ENCODE measurements at regions not wholly inside any gene's neighbourhood (a gene's known extent, or its start where the extent isn't known, plus 50 kb on each side); places are given as distances from the start of the nearest gene placed in this dataset.
"Not testable (repeated sequence)": the region's sequence is repeated elsewhere in the genome, so short reads cannot be mapped to it uniquely, and the experiment has no call there.

DNA sequence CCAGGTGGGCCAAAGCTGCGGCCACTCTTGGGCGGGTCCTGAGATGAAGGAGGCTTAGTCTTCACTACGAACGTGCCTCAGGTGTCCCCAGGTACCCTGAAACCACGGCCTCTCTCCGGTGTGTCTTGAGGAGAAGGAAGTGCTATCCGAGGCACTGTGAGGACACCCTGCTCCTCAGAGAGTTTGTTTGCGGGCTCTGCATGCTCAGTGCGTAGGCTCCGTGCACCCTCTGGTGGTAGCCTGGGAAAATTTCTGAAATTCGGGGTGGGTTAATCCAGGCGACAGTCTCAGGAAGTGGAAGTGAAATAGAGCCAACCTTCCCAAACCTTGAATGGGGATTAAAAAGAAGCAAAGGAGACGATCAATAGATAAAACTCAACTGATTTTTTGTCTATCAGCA, 150.5 kb downstream of the CDY2B start:
- H3K4me3 Mint-ChIP-seq; H3K9me3 Mint-ChIP-seq (ENCODE audit: low read depth); ATAC-seq; H3K27ac Mint-ChIP-seq; DNase-seq; POLR2A ChIA-PET; H3K4me1 Mint-ChIP-seq; H3K27me3 Mint-ChIP-seq; CTCF ChIA-PET; intact Hi-C loops (cut with DNase I, micrococcal nuclease); H3K36me3 Mint-ChIP-seq (ENCODE audit: low read depth): not testable (repeated sequence)

DNA sequence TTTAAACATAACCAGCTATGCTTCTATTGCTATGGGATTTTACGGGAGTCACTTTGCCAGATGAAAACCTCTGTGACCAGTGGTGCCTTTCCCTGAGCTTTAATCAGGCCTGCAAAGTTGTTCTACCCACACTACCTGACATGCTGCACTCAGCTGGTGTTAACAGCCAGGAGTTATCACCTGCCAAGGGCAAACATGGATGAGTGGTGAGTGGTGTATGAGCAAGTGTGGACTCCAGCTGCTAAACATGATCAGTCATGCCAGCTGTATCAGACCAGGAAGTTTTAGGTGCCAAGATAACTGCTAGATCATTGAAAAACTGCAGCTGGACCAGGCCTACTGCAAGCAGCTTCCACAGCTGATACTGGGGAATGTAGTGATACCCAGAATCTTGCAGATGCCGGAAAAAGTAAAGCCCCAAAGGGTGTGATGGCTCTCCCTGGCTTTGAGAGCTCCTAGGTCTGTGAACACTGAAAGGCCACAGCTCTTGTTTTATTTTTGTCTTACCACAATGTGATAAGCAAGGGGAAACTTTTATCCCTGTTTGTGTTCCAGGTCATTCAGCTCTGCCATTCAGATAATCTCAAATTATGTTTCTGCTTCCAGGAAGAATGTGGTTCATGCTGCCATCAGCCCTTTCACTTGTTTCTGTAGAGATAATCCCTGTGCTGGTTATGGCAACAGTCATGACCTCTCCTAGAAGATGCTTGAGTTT, 163.5 kb downstream of the CDY2B start:
- intact Hi-C loops (cut with DNase I, micrococcal nuclease); POLR2A ChIA-PET; H3K9me3 Mint-ChIP-seq (ENCODE audit: low read depth); H3K4me3 Mint-ChIP-seq; ATAC-seq; H3K27me3 Mint-ChIP-seq; H3K36me3 Mint-ChIP-seq (ENCODE audit: low read depth); H3K4me1 Mint-ChIP-seq; H3K27ac Mint-ChIP-seq; DNase-seq; CTCF ChIA-PET: not testable (repeated sequence)

DNA sequence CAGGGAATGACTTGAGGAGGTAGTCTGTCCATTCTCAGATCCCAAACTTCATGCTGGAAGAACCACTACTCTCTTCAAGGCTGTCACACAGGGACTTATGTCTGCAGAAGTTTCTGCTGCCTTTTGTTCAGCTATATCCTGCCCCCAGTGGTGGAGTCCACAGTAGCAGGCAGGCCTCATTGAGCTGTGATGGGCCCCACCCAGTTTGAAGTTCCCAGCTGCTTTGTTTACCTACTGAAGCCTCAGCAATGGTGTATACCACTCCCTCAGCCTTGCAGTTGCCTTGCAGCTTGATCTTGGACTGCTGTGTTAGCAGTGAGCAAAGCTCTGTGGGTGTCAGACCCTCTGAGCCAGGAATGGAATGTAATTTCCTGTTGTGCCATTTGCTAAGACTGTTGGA, 212.0 kb downstream of the CDY2B start:
- H3K4me3 Mint-ChIP-seq; POLR2A ChIA-PET; DNase-seq; CTCF ChIA-PET; H3K36me3 Mint-ChIP-seq (ENCODE audit: low read depth); ATAC-seq; intact Hi-C loops (cut with DNase I, micrococcal nuclease); H3K27me3 Mint-ChIP-seq; H3K4me1 Mint-ChIP-seq; H3K27ac Mint-ChIP-seq; H3K9me3 Mint-ChIP-seq (ENCODE audit: low read depth): not testable (repeated sequence)

DNA sequence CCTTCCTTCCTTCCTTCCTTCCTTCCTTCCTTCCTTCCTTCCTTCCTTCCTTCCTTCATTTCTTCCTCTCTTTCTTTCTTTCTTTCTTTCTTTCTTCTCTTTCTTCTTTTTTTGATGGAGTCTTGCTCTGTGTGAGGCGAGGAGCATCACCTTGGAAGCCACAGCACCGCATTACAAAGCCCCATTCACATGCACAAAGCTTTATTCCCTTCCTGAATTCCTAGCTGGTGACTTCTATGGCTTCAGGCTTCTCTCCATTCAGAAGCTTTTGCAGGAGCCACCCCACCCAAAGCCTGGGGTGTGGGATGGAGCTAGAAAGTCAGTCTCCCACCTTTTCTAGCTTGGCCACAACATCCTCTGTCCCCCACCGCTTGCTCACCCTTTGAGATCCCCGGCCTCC, 237.0 kb downstream of the CDY2B start:
- H3K4me3 Mint-ChIP-seq; H3K27ac Mint-ChIP-seq; H3K4me1 Mint-ChIP-seq; DNase-seq; POLR2A ChIA-PET; intact Hi-C loops (cut with DNase I, micrococcal nuclease); CTCF ChIA-PET; H3K9me3 Mint-ChIP-seq (ENCODE audit: low read depth); ATAC-seq; H3K36me3 Mint-ChIP-seq (ENCODE audit: low read depth); H3K27me3 Mint-ChIP-seq: not testable (repeated sequence)

DNA sequence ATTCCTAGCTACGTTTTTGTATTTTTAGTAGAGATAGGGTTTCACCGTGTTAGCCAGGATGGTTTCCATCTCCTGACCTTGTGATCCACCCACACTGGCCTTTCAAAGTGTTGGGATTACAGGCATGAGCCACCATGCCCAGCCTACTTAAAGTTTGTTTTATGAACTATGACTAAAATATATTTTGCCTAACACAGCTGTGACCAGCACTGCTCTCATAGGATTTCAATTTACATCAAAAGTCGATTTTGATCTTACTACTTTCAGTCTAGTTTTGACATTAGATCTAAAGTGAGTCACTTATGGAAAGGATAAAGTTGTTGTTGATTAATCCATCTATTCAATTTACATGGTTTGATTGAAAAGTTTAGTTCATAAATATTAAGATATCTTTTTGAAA, 245.5 kb downstream of the CDY2B start:
- H3K4me3 Mint-ChIP-seq; ATAC-seq; H3K36me3 Mint-ChIP-seq (ENCODE audit: low read depth); H3K27ac Mint-ChIP-seq; intact Hi-C loops (cut with DNase I, micrococcal nuclease); CTCF ChIA-PET; H3K4me1 Mint-ChIP-seq; H3K9me3 Mint-ChIP-seq (ENCODE audit: low read depth); DNase-seq; POLR2A ChIA-PET; H3K27me3 Mint-ChIP-seq: not testable (repeated sequence)

DNA sequence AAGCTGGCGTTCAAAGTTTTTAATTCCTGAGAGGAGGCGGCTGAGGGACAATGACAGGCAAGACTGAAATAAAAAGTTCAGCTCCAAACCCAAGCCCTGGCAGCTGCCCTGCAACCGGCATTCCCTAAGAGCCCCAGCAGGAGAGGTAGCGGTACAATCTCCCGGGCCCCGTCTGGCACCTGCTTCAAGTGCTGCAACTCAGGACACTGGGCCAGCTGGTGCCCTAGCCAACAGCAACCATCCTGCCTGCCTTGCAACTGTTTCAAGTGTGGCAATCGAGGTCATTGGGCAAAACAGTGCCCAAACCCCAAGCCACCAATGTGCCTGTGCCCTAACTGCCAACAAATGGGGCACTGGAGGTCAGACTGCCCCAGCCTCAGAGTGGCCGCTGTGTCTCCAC, 268.8 kb downstream of the CDY2B start:
- H3K4me1 Mint-ChIP-seq; H3K27me3 Mint-ChIP-seq; ATAC-seq; intact Hi-C loops (cut with DNase I, micrococcal nuclease); CTCF ChIA-PET; H3K36me3 Mint-ChIP-seq (ENCODE audit: low read depth); H3K9me3 Mint-ChIP-seq (ENCODE audit: low read depth); H3K27ac Mint-ChIP-seq; H3K4me3 Mint-ChIP-seq; DNase-seq; POLR2A ChIA-PET: not testable (repeated sequence)

DNA sequence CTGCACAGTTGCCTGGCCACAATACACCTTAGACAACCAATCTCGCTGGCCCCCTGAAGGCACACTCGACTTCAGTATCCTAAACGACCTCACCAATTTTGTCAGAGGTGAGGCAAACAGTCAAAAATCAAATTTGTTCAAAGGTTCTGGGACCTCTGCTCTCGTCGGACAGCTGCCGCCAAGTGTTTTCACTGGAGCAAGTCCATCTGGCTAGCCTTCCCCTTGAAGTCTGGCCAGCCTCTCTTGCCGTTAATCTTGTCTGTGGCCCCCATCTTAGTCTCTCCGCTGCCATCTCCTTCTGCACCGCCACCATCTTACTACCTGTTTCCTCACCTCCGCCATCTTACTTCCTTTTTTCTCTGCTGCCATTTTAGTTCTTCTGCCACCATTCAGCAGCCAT, 269.4 kb downstream of the CDY2B start:
- H3K4me1 Mint-ChIP-seq; H3K27me3 Mint-ChIP-seq; CTCF ChIA-PET; intact Hi-C loops (cut with DNase I, micrococcal nuclease); H3K27ac Mint-ChIP-seq; H3K4me3 Mint-ChIP-seq; POLR2A ChIA-PET; ATAC-seq; H3K9me3 Mint-ChIP-seq (ENCODE audit: low read depth); H3K36me3 Mint-ChIP-seq (ENCODE audit: low read depth); DNase-seq: not testable (repeated sequence)

DNA sequence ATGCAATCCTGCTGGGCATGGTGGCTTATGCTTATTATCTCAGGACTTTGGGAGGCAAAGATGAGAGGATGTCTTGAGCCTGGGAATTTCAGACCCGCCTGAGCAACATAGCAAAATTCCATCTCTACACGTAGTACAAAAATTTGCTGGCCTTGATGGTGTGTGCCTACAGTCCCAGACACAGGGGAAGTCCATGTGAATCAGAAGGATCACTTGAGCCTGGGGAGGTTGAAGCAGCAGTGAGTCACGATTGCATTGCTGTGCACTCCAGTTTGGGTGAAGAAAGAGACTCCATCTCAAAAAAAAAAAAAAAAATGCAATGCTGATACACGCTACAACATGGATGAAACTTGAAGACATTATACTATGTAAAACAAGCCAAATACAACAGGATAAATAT, 272.9 kb downstream of the CDY2B start:
- H3K4me3 Mint-ChIP-seq; H3K4me1 Mint-ChIP-seq; DNase-seq; H3K9me3 Mint-ChIP-seq (ENCODE audit: low read depth); H3K27me3 Mint-ChIP-seq; POLR2A ChIA-PET; CTCF ChIA-PET; H3K36me3 Mint-ChIP-seq (ENCODE audit: low read depth); ATAC-seq; intact Hi-C loops (cut with DNase I, micrococcal nuclease); H3K27ac Mint-ChIP-seq: not testable (repeated sequence)

DNA sequence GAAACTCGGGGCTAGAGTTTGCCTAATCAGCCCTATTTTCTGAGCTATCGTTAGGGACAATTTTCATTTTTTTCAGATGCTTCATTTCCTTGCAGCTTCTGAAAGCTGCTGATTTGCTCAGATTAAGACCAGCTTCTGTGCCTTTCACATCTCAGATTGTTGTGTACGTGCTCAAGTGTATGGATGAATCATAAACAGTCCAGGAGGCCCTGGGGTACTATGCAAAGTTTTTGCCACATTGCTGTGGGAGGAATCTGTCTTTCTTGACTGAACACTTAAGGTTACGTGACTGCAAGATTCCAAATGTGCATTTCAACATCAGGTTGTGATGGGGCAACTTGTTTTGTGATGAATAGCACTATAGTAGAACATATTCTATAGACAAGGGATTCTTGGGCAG, 280.8 kb downstream of the CDY2B start:
- H3K4me1 Mint-ChIP-seq; POLR2A ChIA-PET; ATAC-seq; intact Hi-C loops (cut with DNase I, micrococcal nuclease); H3K36me3 Mint-ChIP-seq (ENCODE audit: low read depth); H3K9me3 Mint-ChIP-seq (ENCODE audit: low read depth); CTCF ChIA-PET; DNase-seq; H3K27me3 Mint-ChIP-seq; H3K4me3 Mint-ChIP-seq; H3K27ac Mint-ChIP-seq: not testable (repeated sequence)

DNA sequence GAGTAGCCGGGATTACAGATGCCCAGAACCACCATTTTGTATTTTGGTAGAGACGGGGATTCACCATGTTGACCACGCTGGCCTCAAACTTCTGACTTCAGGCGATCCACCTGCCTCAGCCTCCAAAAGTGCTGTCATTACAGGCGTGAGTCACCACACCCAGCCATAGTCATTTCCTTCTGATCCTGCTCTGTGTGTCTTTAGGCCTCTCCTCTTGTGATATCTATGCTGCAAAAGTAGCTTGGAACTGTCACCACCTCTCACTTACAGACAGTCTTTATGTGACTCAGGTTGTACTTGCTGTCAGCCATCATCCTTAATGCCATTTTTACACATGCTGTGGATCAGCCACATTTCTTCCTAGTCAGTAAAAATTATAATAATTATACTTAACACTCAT, 286.3 kb downstream of the CDY2B start:
- POLR2A ChIA-PET; H3K4me1 Mint-ChIP-seq; H3K27ac Mint-ChIP-seq; H3K27me3 Mint-ChIP-seq; H3K9me3 Mint-ChIP-seq (ENCODE audit: low read depth); DNase-seq; CTCF ChIA-PET; H3K36me3 Mint-ChIP-seq (ENCODE audit: low read depth); H3K4me3 Mint-ChIP-seq; intact Hi-C loops (cut with DNase I, micrococcal nuclease): not testable (repeated sequence)
- peak; percentile 51 for ATAC-seq

DNA sequence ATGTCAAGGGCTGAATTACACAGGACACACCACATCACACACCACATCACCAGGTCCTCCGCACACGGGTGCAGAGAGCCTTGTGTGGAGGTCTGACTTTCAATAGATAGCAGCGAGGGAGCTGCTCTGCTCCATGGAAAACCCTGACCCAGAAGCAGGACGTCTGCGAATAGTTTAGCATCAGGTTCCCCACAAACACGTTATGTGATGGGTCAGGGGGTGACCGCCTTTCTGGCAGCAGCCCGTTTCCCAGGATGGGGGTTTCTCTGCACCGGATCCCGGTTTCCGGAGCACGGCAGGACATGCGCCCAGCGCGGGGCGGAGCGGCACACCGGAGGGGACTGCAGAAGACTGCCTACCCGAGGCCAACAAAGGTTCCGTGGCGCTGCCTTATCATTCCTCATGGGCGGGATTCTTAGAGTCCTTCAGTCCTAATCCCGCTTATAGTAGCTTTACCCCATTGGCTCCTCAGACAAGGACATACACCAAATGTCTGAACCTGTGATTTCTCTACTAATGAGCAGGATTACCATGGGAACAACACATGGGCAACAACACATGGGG, 300.0 kb downstream of the CDY2B start:
- H3K27me3 Mint-ChIP-seq; H3K9me3 Mint-ChIP-seq (ENCODE audit: low read depth); H3K27ac Mint-ChIP-seq; intact Hi-C loops (cut with DNase I, micrococcal nuclease); H3K4me3 Mint-ChIP-seq; H3K4me1 Mint-ChIP-seq; DNase-seq; H3K36me3 Mint-ChIP-seq (ENCODE audit: low read depth); CTCF ChIA-PET; POLR2A ChIA-PET: not testable (repeated sequence)
- ATAC-seq: peak; percentile 66

DNA sequence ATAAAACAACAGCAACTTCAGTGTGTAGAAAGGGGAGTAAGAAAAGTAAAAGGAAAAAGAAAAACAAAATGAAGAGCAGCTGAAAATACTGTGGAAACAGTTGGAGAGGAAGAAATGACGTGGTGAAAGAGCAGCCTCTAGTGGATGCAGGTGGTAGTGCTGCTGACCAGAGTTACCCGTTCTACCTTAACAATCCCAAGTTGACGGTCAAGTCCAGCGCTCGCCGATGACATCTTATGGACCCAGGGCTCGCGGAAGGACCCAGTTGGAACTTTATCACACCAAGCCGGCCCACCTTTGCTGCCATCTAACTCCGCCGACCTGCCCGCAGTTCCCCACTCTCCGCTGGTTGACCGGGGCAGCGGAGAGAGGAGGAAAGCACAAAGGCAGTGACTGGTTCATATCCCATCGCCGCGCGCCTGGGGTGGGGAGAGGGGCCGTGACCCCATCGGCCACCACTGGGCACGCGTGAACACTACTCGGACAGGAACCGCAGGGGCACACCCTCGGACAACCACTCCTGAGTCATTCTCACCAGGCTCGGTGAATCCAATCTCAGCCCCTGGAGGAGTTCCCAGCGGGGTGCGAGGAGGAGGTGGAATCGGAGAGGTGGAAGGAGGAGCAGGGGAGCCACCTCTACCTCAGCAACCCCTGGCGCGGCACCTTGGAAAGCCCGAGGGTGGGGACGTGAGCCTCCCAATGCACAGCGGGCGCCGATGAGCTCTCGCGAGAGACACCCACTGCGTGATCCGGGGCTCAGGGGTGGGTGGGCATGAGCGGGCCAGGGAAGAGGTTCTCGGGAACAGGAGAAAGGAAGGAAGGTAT, 300.7 kb downstream of the CDY2B start:
- H3K9me3 Mint-ChIP-seq (ENCODE audit: low read depth); intact Hi-C loops (cut with DNase I, micrococcal nuclease); H3K36me3 Mint-ChIP-seq (ENCODE audit: low read depth); H3K4me1 Mint-ChIP-seq; H3K27me3 Mint-ChIP-seq; H3K27ac Mint-ChIP-seq; CTCF ChIA-PET; POLR2A ChIA-PET: not testable (repeated sequence)
- peak; percentile 4 for DNase-seq
- peak overlapping the region; percentile 54 for H3K4me3 Mint-ChIP-seq
- ATAC-seq: peak; percentile 77
